NCI-H2029 (cell line): ENCODE measurements at regions not wholly inside any gene's neighbourhood (a gene's known extent, or its start where the extent isn't known, plus 50 kb on each side); places are given as distances from the start of the nearest gene placed in this dataset.
A peak's percentile ranks its signal among the peaks of the same experiment; 100 is the strongest.

Experiments
- DNase-seq: peaks from one replicate; lab custom pipeline; 2025; lab: John Stamatoyannopoulos, UW

GRCh38 chr6:145020543-145020942, 714.8 kb downstream of the EPM2A start:
- DNase-seq, result no peak

GRCh38 chr6:145022199-145022796, 713.0 kb downstream of the EPM2A start:
- no peak for DNase-seq

DNA sequence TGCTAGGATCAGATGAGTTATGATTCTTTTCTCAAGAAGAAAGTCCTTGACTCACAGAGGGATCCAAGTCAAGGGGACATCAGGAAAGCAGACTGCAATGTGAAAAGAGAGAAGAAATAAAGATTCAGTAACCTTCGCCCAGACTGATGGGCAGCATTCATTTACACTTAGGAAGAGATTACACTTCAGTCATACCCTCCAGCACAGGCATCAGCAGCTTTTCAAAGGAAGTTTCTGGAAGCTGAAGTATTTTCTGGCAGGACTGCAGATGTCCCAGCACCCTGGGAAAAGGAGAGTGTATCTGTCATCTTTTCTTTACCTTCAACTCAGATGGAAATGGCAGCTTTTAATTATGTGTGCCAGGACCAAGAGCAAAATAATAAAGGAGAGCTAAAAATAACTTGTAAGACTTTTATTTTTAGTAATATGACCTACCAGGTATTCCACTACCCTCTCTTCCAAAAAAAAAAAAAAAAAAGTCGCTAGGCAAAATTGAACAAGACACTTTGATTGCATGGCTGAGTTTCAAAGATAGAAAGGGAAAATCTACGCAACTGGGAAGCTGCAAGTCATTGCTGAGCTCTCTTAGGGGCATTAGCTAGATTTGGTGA, 712.1 kb downstream of the EPM2A start:
- no peak for DNase-seq

DNA sequence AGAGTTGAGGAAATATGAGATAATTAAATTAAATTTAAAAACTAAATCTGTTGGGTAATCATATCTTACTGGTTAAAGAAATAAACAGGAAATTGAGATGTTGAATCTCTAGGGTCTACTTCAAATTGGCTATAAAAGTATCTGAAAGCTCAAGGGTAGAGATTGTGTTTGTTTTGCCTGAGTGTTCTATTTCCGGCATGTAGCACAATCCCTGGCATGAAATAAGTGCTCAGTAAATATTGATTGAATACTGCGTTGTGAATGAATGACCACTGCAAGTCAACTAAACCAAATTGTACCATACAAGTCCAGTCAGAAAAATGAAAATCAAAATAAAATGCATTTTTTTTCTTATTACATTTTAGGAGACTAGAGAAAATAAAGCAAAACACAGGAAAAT, 709.8 kb downstream of the EPM2A start:
- DNase-seq, result peak; percentile 38

- DNase-seq, result no peak
These were observed 709.0 kb downstream of the EPM2A start for GRCh38 chr6:145026267-145026679.

- peak; percentile 5 for DNase-seq
These were observed 707.0 kb downstream of the EPM2A start for GRCh38 chr6:145028144-145028818.

DNA sequence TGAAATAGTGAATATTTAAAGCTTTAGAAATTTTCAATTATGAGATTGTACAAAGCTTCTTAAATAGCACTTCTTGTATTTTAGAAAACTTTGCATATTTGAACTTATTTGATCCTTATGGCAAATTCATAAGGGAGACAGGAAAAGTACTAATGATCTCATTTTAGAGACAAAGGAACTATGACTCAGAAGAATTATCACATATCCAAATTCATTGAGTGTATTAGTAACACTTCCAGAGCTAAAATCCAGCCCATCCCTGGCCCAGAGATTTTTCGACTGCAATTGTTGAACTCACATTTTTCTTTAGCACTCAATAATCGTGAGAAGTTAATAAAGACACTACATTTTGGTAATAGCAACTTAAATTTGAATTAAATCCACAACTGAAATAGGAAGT, 704.3 kb downstream of the EPM2A start:
- DNase-seq, result no peak

- no peak for DNase-seq
These were observed 703.4 kb downstream of the EPM2A start for GRCh38 chr6:145031962-145032361.

- no peak for DNase-seq
These were observed 702.7 kb downstream of the EPM2A start for GRCh38 chr6:145032562-145033145.

DNA sequence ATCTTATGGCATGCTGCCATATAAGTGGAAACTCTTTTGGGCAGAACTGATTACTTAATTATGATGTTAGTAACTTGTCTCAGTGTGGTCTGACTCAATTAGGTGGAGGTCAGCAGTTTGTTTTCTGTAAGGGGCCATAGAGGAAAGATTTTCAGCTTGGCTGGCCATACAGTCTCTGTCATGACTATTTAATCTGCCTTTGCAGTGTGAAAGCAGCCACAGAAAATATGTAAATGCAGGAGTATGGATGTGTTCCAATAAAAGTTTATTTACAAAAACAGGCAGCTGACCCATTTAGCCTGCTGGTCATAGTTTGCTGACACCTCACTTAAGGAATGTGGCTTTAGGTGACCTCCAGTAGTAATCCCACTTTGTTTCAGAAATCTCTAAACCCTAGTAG, 700.7 kb downstream of the EPM2A start:
- DNase-seq, result no peak

DNA sequence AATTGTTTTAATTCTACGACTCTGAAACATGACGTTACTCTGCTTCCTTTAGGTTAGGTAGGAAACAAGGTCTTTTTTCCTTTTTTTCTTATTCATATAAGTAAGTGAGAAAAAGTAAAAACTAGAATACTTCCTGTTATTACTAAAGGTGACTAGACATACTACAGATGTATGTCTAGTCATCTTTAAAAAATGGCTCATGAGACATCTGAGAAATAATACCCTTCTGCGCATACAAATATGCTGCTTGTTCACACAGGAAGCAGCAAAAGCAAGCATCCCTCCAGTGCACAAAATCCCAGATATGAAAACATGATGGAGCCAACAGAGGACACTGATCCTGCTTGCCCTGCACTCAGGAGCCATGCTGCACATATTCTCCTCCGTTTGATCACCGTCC, 699.1 kb downstream of the EPM2A start:
- no peak for DNase-seq

DNA sequence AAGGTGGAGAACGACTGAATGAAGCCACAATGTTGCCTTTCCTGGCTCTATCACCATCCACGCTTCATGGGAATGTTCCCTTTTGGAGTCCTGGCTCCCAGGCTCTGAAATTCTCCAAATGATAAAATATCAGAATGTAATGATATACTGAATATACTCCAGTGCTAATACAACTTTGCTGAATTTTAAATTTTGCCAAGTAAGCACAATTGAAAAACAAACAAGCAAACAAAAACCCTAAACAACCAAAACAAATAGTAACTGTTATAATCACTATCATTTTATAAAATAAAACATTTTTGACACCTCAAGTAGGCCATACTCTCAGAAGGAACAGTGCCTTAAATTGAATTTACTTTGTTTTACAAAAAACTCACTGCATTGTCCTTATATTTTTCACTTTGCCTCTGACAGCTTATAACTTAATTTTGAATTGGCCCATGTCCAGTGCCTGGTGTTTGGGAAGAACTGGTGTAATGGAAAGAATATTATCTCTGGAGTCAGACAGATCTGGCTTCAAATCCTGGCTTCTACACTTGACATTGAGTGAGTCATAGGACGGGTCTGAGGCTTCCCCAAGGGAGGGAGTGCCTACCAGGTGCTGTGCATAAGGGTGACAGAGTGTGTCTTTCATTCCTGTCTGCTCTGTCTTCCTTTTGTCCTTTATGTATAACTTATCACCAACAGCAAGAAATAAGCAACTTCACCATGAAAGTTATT, 698.3 kb downstream of the EPM2A start:
- no peak for DNase-seq

GRCh38 chr6:145042559-145042958, 692.8 kb downstream of the EPM2A start:
- no peak for DNase-seq

GRCh38 chr6:145043926-145044500, 691.3 kb downstream of the EPM2A start:
- DNase-seq, result no peak

DNA sequence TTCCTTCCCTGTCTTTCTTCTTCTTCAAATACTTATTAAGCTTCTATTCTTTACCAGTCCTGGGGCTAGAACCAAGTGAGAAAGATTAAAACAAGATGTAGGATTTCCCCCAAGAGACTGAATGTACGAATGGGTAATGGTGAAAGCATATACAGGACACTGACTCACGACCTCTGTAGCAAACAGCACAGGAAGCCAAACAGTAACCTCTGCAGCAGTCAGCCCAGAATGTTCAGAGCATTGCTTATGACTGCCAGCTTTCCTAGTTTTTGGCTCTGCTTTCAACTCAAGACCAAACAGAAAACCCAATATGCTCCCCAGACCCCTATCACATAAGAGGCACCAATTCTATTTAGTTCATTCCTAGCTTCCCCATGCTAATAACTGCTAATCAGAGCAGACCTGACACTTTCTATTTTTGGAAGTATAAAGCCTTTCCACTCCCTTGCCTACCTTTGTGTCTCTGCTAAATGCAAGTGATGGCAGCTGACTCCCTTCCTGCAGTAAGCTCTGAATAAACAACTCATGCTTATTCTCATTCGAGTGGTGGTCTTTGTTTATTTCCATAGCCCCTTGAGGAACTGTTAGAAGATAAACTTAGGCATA, 690.6 kb downstream of the EPM2A start:
- DNase-seq, result no peak

DNA sequence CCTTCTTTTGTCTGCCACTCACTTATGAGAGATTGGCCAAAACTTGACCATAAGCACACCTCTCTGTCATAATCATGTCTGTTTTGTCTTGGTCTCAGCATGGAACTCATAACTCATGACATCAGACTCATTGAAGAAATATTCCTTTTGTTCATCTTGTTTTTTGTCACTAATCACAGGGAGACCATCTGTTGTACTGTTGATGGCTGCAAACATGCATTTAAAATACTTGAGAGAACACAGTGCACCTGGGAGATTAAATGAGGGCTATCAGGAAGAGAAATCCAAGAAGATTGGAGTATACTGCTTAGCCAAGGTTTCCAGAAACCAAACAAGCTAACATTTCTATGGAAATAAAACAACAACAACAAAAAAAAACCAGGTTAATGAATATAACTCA, 689.7 kb downstream of the EPM2A start:
- DNase-seq, result no peak

DNA sequence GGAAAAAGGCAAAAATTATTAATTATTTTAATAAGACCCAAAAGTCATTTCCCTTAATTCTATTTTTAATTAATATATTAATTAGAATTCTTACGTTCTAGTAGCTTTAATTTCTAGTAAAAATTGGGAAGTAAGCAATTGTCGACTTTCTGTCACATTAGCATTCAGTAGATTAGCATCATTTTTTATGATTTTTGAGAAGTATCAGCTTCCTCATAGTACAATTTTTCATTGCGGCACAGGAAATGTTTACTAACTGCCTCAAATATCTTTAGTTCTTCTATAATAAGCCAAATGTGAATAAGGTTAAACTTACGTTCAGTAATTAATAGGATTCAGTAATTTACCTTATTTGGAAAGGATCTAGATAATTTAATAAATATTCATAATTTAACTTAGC, 687.4 kb downstream of the EPM2A start:
- DNase-seq, result no peak

GRCh38 chr6:145051661-145052060, 683.7 kb downstream of the EPM2A start:
- no peak for DNase-seq

DNA sequence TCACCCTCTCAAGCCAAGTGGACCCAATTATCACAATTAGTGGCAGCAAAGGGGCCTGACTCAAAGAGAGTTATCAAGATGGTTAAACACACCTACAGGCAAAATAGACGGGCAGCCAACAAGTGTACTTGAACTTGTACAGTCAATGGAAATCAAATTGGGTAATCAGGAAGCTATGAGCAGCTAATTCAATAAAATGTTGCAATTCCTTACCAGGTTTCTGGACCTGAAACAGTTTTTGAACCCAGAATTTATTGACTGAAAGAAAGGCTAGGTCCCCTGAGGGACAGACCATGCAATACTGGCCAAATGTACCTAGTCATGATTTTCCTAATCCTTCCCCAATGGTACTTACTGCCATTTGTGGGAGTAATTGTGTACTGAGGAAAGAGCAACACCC, 679.8 kb downstream of the EPM2A start:
- DNase-seq, result no peak

DNA sequence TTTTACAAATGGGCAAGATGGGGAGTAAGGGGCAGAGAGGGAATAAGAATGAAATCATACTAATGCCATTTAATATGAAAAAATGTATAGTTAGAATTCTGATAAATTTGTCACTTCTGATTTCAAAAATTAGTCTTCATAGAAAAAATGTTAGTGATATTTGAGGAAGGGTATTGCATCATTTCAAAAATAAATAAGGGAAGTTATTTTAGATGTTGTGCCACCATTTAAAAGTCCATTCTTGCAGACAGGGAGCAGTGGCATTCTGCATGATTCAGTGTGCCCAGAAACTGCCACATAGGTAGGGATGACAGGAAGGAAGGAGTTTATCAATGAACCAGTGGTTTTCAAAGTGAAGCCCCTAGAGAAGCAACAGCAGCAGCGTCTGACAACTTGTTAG, 674.6 kb downstream of the EPM2A start:
- no peak for DNase-seq

DNA sequence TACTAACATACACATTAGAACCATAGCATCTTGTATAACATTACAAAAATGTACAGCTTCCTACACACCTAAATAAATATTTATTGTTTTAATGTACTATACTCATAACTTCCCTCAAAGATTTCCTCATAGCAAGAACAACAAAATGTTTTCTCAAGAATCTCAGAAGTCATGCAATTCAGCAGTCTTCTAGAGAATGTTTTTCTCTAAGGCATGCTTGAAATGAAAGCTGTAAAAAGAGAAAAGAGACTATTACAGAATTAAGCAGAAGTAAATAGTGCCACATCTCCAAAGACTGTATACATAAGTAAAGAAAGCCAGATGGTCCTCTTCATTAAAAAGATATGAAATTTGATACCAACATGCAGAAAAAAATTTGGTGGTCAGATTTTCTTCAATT, 672.2 kb downstream of the EPM2A start:
- no peak for DNase-seq

DNA sequence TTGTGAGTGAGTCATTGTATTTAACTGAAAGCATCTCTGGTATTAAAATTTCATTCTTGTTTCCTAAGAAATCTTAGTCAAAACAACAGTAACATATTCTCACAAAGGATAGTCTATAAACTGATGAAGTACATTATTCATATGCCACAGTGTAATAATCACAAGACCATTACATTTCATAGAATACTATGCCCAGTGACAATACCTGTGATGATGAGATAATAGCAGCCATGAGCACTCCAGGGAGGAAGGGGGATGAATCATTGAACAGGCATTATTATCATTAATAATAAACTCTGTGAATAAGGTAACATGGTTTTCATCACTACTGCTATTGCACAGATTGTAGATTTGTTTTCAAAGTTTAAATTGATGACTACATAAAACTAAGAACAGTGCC, 667.9 kb downstream of the EPM2A start:
- no peak for DNase-seq
